GM10266 (cell line): ENCODE measurements at regions not wholly inside any gene's neighbourhood (a gene's known extent, or its start where the extent isn't known, plus 50 kb on each side); places are given as distances from the start of the nearest gene placed in this dataset.

Experiments
- DNase-seq: peaks from one replicate; pipeline ENCODE4 v3.0.0; 2012; ENCODE audit errors: extremely low spot score
- CTCF ChIP-seq: IDR thresholded peaks from 2 replicates; pipeline ENCODE4 v1.5.1; 2012; ENCODE audit warnings: mild to moderate bottlenecking, low read depth; ENCODE audit not compliant: control insufficient read depth, insufficient read depth; ENCODE audit errors: missing control alignments

GRCh38 chr5:86129009-86129408 is 488.7 kb upstream of the COX7C start:
- TF ChIP-seq CTCF, result no peak
- no peak for DNase-seq

DNA sequence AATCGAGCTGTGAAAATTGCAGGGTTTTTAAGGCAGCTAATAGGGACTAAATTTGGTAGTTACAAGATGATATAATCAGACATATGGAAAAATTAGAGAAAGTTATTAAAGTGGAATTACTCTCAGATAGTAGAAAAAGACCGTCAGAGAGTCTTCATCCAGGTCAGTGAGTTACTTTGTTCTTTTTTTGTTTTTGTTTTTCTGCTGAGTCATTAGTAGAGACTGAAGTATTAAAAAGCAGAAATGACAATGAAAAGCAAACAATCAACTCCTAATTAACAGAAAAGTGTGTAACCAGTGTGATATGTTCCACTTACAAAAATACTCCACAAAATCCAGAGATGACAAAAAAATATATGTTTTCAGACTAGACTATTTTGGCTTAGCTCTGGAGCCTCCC is 480.4 kb upstream of the COX7C start:
- TF ChIP-seq CTCF, result no peak
- no peak for DNase-seq

DNA sequence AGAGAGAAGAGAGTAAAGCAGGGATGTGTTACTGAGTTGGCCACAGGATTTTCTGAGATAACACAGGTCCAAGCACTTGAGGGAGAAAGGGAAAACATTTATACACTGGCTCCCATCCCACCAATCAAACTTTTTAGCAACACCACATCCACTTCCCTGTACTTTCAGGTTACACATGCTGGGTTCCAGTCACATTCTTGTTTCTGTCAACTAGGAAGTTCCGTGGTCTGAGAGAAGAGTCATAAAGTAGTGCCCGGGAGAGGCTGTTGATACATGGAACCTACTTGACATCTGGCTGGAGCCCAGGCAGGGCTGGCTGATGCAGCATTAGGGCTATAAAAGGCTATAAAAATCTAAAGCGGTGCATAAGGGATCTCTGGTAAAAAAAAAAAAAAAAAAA is 473.9 kb upstream of the COX7C start:
- no peak for TF ChIP-seq CTCF
- DNase-seq, result no peak

GRCh38 chr5:86152988-86153560 is 464.7 kb upstream of the COX7C start:
- no peak for TF ChIP-seq CTCF
- no peak for DNase-seq

DNA sequence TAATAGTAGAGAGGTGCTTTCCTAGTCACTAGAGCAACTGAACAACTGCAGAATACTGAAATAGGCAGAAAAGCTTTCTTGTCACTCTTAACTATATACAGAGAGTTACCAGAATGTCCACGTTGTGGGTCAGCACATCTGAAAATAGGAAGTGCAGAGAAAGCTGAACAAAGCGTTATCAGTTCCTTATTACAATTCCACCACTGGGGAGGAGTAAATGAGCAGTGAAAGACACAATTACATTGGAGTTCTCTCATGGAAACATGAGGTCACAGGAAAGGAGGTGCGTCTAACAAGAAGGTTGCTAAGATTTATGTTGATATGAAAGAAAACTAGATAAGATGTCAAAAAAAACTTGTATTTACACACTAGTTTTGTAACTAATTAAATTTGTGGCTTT is 461.9 kb upstream of the COX7C start:
- no peak for TF ChIP-seq CTCF
- no peak for DNase-seq

GRCh38 chr5:86170194-86170593 is 447.5 kb upstream of the COX7C start:
- no peak for DNase-seq
- no peak for TF ChIP-seq CTCF

GRCh38 chr5:86175224-86175623 is 442.5 kb upstream of the COX7C start:
- no peak for TF ChIP-seq CTCF
- peak; percentile 8 for DNase-seq
